ENCODE measurements at regions not wholly inside any gene's neighbourhood (a gene's known extent, or its start where the extent isn't known, plus 50 kb on each side); places are given as distances from the start of the nearest gene placed in this dataset.

DNA sequence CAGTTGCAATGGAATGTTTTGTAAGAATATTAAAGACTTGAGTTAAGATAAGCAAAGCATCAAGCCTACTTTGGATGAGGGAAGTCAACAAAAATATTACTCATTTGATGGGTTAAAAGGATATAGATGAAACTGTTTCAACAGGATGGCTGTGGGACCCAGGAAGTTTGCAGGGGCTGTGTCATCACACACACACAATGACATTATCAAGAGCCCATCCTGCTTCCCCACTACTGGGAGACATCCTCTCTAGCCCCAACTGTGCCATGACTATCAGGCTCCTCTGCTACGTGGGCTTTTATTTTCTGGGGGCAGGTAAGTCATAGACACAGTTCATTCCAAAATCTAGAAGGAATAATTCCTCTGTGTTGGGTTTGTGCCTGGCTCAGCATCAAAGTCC is 78.8 kb upstream of the PRSS1 start:
- Histone ChIP-seq H2BK20ac (ENCODE audit: low read depth, low read length) (no peak overlapping the region), H2BK5ac (ENCODE audit: low read depth, low read length, poor library complexity, severe bottlenecking) (no peak overlapping the region), H3K4ac (ENCODE audit: low read depth, low read length) (no peak overlapping the region), H2AK5ac (ENCODE audit: low read depth, low read length) (no peak overlapping the region), H3K27me3 (ENCODE audit: control insufficient read depth, insufficient read depth, low read length) (no peaks in the 10 kb centered on the region), H4K5ac (ENCODE audit: low read depth, low read length) (no peak overlapping the region), H2BK120ac (ENCODE audit: low read depth, low read length) (no peak overlapping the region), H4K8ac (ENCODE audit: low read depth in 2 of 2, low read length in 2 of 2) (no peak overlapping the region), H3K4me1 (ENCODE audit: control insufficient read depth, insufficient read depth, low read length) (no peaks in the 10 kb centered on the region), H3K4me3 (ENCODE audit: insufficient read depth, low read depth, low read length) (no peak overlapping the region), H2BK15ac (ENCODE audit: low read depth, low read length) (no peak overlapping the region), H3K79me1 (ENCODE audit: low read depth in 1 of 2, low read length in 2 of 2) (no peaks in the 10 kb centered on the region), H3K56ac (ENCODE audit: extremely low read depth, insufficient read depth, low read length) (no peak overlapping the region), H3K18ac (ENCODE audit: low read depth, low read length) (no peak overlapping the region), H3K23ac (ENCODE audit: low read depth, low read length) (no peak overlapping the region), H3K9me3 (ENCODE audit: control insufficient read depth, insufficient read depth, low read length) (no peaks in the 10 kb centered on the region), H3K4me2 (ENCODE audit: low read depth, low read length) (no peak overlapping the region), H3K9ac (ENCODE audit: low read depth, low read length) (no peak overlapping the region), H3K27ac (ENCODE audit: insufficient read depth, low read length) (no peak overlapping the region), H2AFZ (replicated peaks; ENCODE audit: low read length, poor library complexity) (no peak overlapping the region), H3K36me3 (ENCODE audit: control insufficient read depth, insufficient read depth, low read length) (no peaks in the 10 kb centered on the region), H3K9me1 (ENCODE audit: insufficient read depth, low read length) (no peaks in the 10 kb centered on the region), H3K14ac (replicated peaks; ENCODE audit: low read depth, low read length) (no peak overlapping the region), H4K91ac (ENCODE audit: insufficient read depth, low read depth, low read length) (no peak overlapping the region), H4K20me1 (ENCODE audit: insufficient read depth, low read length) (no peaks in the 10 kb centered on the region), H2AK9ac (replicated peaks; ENCODE audit: low read depth, low read length, poor library complexity) (no peak overlapping the region)
- DNase-seq, result no peak
- WGBS, 2 experiments (ENCODE audit: extremely low coverage in 2 of 2, insufficient read length in 1 of 2), result no CpG with 5 or more reads among the region's 1 CpG
- no TSS peak for BruUV-seq (replicated peaks)
- dilution Hi-C loops (cut with HindIII; ENCODE audit: low sequenced_read_pairs, unreplicated experiment), result no loop called here
- intact Hi-C loops (cut with micrococcal nuclease), result no loop called here
- POLR2A ChIA-PET (ENCODE audit: unreplicated experiment), result no interaction called here
- ATAC-seq (ENCODE audit: low read depth), result no peak
- TF ChIP-seq, protein P1, sequence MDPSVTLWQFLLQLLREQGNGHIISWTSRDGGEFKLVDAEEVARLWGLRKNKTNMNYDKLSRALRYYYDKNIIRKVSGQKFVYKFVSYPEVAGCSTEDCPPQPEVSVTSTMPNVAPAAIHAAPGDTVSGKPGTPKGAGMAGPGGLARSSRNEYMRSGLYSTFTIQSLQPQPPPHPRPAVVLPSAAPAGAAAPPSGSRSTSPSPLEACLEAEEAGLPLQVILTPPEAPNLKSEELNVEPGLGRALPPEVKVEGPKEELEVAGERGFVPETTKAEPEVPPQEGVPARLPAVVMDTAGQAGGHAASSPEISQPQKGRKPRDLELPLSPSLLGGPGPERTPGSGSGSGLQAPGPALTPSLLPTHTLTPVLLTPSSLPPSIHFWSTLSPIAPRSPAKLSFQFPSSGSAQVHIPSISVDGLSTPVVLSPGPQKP (IDR thresholded peaks at IDR 0.05; ENCODE audit: borderline replicate concordance, low read depth, low read length), result no peak
- TF ChIP-seq CEBPB (IDR thresholded peaks at IDR 0.05; ENCODE audit: low read depth, low read length) (no peak), FOS (IDR thresholded peaks at IDR 0.05; ENCODE audit: low read depth, low read length) (no peak), CHD1 (IDR thresholded peaks at IDR 0.05; ENCODE audit: low read depth, low read length) (no peak), MXI1 (IDR thresholded peaks at IDR 0.05; ENCODE audit: borderline replicate concordance, low read depth, low read length) (no peak), RAD21 (IDR thresholded peaks at IDR 0.05; ENCODE audit: low read length) (no peak), MAFK (IDR thresholded peaks at IDR 0.05; ENCODE audit: low read depth, low read length) (no peak), USF2 (IDR thresholded peaks at IDR 0.05; ENCODE audit: low read depth, low read length) (no peak), NFE2L2 (IDR thresholded peaks at IDR 0.05; ENCODE audit: low read depth, low read length) (no peak), MAZ (IDR thresholded peaks at IDR 0.05; ENCODE audit: borderline replicate concordance, low read depth, low read length) (no peak), BHLHE40 (IDR thresholded peaks at IDR 0.05; ENCODE audit: low read depth, low read length) (no peak), RFX5 (IDR thresholded peaks at IDR 0.05; ENCODE audit: low read depth, low read length) (no peak), POLR2A (IDR thresholded peaks at IDR 0.05; ENCODE audit: low read depth, low read length) (no peak), RCOR1 (IDR thresholded peaks at IDR 0.05; ENCODE audit: insufficient replicate concordance, low read length) (no peak), SMC3 (IDR thresholded peaks at IDR 0.05; ENCODE audit: low read depth, low read length) (no peak)
- in situ Hi-C loops (cut with MboI; ENCODE audit: low sequenced_read_pairs), result no loop called here
- CTCF ChIA-PET, result no interaction called here
